HG03103 (cell line): ENCODE measurements at regions not wholly inside any gene's neighbourhood (a gene's known extent, or its start where the extent isn't known, plus 50 kb on each side); places are given as distances from the start of the nearest gene placed in this dataset.
"Not testable (repeated sequence)": the region's sequence is repeated elsewhere in the genome, so short reads cannot be mapped to it uniquely, and the experiment has no call there.

Experiments
- ATAC-seq: cut with Tn5 transposase; IDR thresholded peaks from one replicate; pipeline ENCODE4 v1.9.1; 2021; ENCODE audit warnings: low read depth; ENCODE audit not compliant: unreplicated experiment

GRCh38 chr15:70528270-70528706 lies 235.1 kb downstream of the UACA start:
- ATAC-seq: peak; percentile 76

GRCh38 chr15:70526974-70527325 lies 236.4 kb downstream of the UACA start:
- ATAC-seq: no peak

- ATAC-seq: no peak
Measured at GRCh38 chr15:70526221-70526973, 237.0 kb downstream of the UACA start.

GRCh38 chr15:70525551-70525950 lies 237.8 kb downstream of the UACA start:
- no peak for ATAC-seq

GRCh38 chr15:70524470-70524869 lies 238.9 kb downstream of the UACA start:
- no peak for ATAC-seq

- no peak for ATAC-seq
Measured at GRCh38 chr15:70523616-70524015, 239.7 kb downstream of the UACA start.

GRCh38 chr15:70523192-70523591 lies 240.2 kb downstream of the UACA start:
- no peak for ATAC-seq

- ATAC-seq: no peak
Measured at GRCh38 chr15:70522323-70522966, 240.9 kb downstream of the UACA start.

- ATAC-seq: no peak
Measured at GRCh38 chr15:70521576-70522322, 241.6 kb downstream of the UACA start.

GRCh38 chr15:70519616-70520015 lies 243.7 kb downstream of the UACA start:
- ATAC-seq: no peak

GRCh38 chr15:70519004-70519365 lies 244.4 kb downstream of the UACA start:
- ATAC-seq: no peak

- ATAC-seq: no peak
Measured at GRCh38 chr15:70518201-70519003, 245.0 kb downstream of the UACA start.

GRCh38 chr15:70517194-70517590 lies 246.2 kb downstream of the UACA start:
- ATAC-seq: no peak

- ATAC-seq: no peak
Measured at GRCh38 chr15:70516408-70517193, 246.8 kb downstream of the UACA start.

- ATAC-seq: no peak
Measured at GRCh38 chr15:70514251-70514650, 249.1 kb downstream of the UACA start.

- no peak for ATAC-seq
Measured at GRCh38 chr15:70513819-70514218, 249.5 kb downstream of the UACA start.

- peak; percentile 72 for ATAC-seq
Measured at GRCh38 chr15:70512772-70513362, 250.5 kb downstream of the UACA start.

- ATAC-seq: not testable (repeated sequence)
Measured at GRCh38 chr15:70511972-70512587, 251.3 kb downstream of the UACA start.

- ATAC-seq: no peak
Measured at GRCh38 chr15:70510433-70510832, 252.9 kb downstream of the UACA start.
